H9 (cell line): ENCODE measurements at regions not wholly inside any gene's neighbourhood (a gene's known extent, or its start where the extent isn't known, plus 50 kb on each side); places are given as distances from the start of the nearest gene placed in this dataset.
A peak's percentile ranks its signal among the peaks of the same experiment; 100 is the strongest.

Experiments
- DNase-seq: peaks from one replicate; pipeline ENCODE4 v3.0.0-alpha.2; 2017
- H2AFZ ChIP-seq: one replicate; pipeline ENCODE4 v1.6.1; 2013; ENCODE audit warnings: mild to moderate bottlenecking, low read length, control low read depth, moderate library complexity
- H2AK5ac ChIP-seq: 2 replicates; pipeline ENCODE4 v1.6.1; 2013; ENCODE audit warnings: low read length, control low read depth, mixed read lengths; ENCODE audit not compliant: insufficient read length
- H2BK120ac ChIP-seq: one replicate; pipeline ENCODE4 v1.6.1; 2013; ENCODE audit warnings: low read depth, mild to moderate bottlenecking, low read length, control low read depth, inconsistent platforms; ENCODE audit not compliant: poor library complexity, severe bottlenecking
- H2BK12ac ChIP-seq: 2 replicates; pipeline ENCODE4 v1.6.1; 2013; ENCODE audit warnings: low read length, control low read depth, mixed read lengths, low read depth; ENCODE audit not compliant: insufficient read length
- H2BK15ac ChIP-seq: 2 replicates; pipeline ENCODE4 v1.6.1; 2013; ENCODE audit warnings: low read depth, low read length, control low read depth
- H2BK20ac ChIP-seq: one replicate; pipeline ENCODE4 v1.6.1; 2013; ENCODE audit warnings: low read depth, mild to moderate bottlenecking, low read length, control low read depth, inconsistent platforms; ENCODE audit not compliant: poor library complexity, severe bottlenecking
- H2BK5ac ChIP-seq: 2 replicates; pipeline ENCODE4 v1.6.1; 2013; ENCODE audit warnings: low read length, control low read depth, mixed read lengths; ENCODE audit not compliant: insufficient read length
- H3K14ac ChIP-seq: 2 replicates; pipeline ENCODE4 v1.6.1; 2013; ENCODE audit warnings: low read length, control low read depth; ENCODE audit not compliant: insufficient read depth
- H3K18ac ChIP-seq: 2 replicates; pipeline ENCODE4 v1.6.1; 2013; ENCODE audit warnings: low read depth, mild to moderate bottlenecking, mixed read lengths, low read length, control low read depth; ENCODE audit not compliant: insufficient read length
- H3K23ac ChIP-seq: 2 replicates; pipeline ENCODE4 v1.6.1; 2013; ENCODE audit warnings: low read length, control low read depth, mixed read lengths, low read depth; ENCODE audit not compliant: insufficient read length
- H3K23me2 ChIP-seq: 2 replicates; pipeline ENCODE4 v1.6.1; 2013; ENCODE audit warnings: low read depth, mild to moderate bottlenecking, mixed read lengths, low read length, control low read depth; ENCODE audit not compliant: insufficient read length, poor library complexity, severe bottlenecking
- H3K27ac ChIP-seq: 2 replicates; pipeline ENCODE4 v1.5.1; 2013; ENCODE audit warnings: low read length, control low read depth, mixed read lengths, low read depth; ENCODE audit not compliant: insufficient read length
- H3K27me3 ChIP-seq: 2 replicates; pipeline ENCODE4 v1.6.1; 2013; ENCODE audit warnings: low read length, control low read depth, inconsistent platforms; ENCODE audit not compliant: insufficient read depth
- H3K4ac ChIP-seq: 2 replicates; pipeline ENCODE4 v1.6.1; 2013; ENCODE audit warnings: low read depth, mild to moderate bottlenecking, control low read depth, inconsistent platforms, low read length, moderate library complexity
- H3K4me1 ChIP-seq: 2 replicates; pipeline ENCODE4 v1.6.1; 2013; ENCODE audit warnings: low read length, control low read depth, inconsistent platforms; ENCODE audit not compliant: insufficient read depth
- H3K4me2 ChIP-seq: 2 replicates; pipeline ENCODE4 v1.6.1; 2013; ENCODE audit warnings: low read length, control low read depth, mixed read lengths; ENCODE audit not compliant: insufficient read length, insufficient read depth
- H3K56ac ChIP-seq: 2 replicates; pipeline ENCODE4 v1.6.1; 2013; ENCODE audit warnings: low read depth, mild to moderate bottlenecking, mixed read lengths, low read length, control low read depth; ENCODE audit not compliant: insufficient read length
- H3K79me1 ChIP-seq: 2 replicates; pipeline ENCODE4 v1.6.1; 2013; ENCODE audit warnings: low read depth, mild to moderate bottlenecking, moderate library complexity, low read length, control low read depth, inconsistent platforms; ENCODE audit not compliant: insufficient read depth, poor library complexity, severe bottlenecking
- H3K79me2 ChIP-seq: 2 replicates; pipeline ENCODE4 v1.6.1; 2013; ENCODE audit warnings: low read length, control low read depth, inconsistent platforms; ENCODE audit not compliant: insufficient read depth
- H3K9ac ChIP-seq: 2 replicates; pipeline ENCODE4 v1.6.1; 2013; ENCODE audit warnings: low read length, control low read depth, mixed read lengths; ENCODE audit not compliant: insufficient read length; ENCODE audit errors: extremely low read depth
- H3K9me3 ChIP-seq: one replicate; pipeline ENCODE4 v1.6.1; 2013; ENCODE audit warnings: low read depth, low read length, inconsistent platforms; ENCODE audit not compliant: control insufficient read depth
- H3T11ph ChIP-seq: one replicate; pipeline ENCODE4 v1.6.1; 2013; ENCODE audit warnings: mild to moderate bottlenecking, low read length, control low read depth, inconsistent platforms
- H4K20me1 ChIP-seq: one replicate; pipeline ENCODE4 v1.6.1; 2013; ENCODE audit not compliant: control insufficient read depth, insufficient read length, insufficient read depth
- H4K5ac ChIP-seq: 2 replicates; pipeline ENCODE4 v1.6.1; 2013; ENCODE audit warnings: low read depth, mild to moderate bottlenecking, mixed read lengths, low read length, control low read depth; ENCODE audit not compliant: insufficient read length
- H4K8ac ChIP-seq: replicated peaks from 2 replicates; pipeline ENCODE4 v1.6.1; 2013; ENCODE audit warnings: low read length, control low read depth, mixed read lengths, low read depth; ENCODE audit not compliant: insufficient read length
- H4K91ac ChIP-seq: 2 replicates; pipeline ENCODE4 v1.6.1; 2013; ENCODE audit warnings: low read depth, mild to moderate bottlenecking, moderate library complexity, mixed read lengths, low read length, control low read depth; ENCODE audit not compliant: insufficient read length
- H3K27ac Mint-ChIP-seq, 3 experiments: 2 replicates in 2 of 3; 3 replicates in 1 of 3; pipeline ENCODE4 v1.8.0; 2020 to 2021; ENCODE audit warnings: mixed read lengths in 3 of 3, mild to moderate bottlenecking in 1 of 3, moderate library complexity in 1 of 3
- H3K27me3 Mint-ChIP-seq: 2 replicates; pipeline ENCODE4 v1.8.0; 2021; ENCODE audit warnings: low read depth, mild to moderate bottlenecking, moderate library complexity, mixed read lengths
- H3K36me3 Mint-ChIP-seq, 3 experiments: 2 replicates in 2 of 3; 3 replicates in 1 of 3; pipeline ENCODE4 v1.8.0; 2020 to 2021; ENCODE audit warnings: low read depth in 3 of 3, mixed read lengths in 3 of 3; ENCODE audit not compliant: insufficient read depth in 1 of 3
- H3K4me1 Mint-ChIP-seq, 2 experiments: 2 replicates each; pipeline ENCODE4 v1.8.0; 2020; ENCODE audit warnings: mixed read lengths in 2 of 2
- H3K4me3 Mint-ChIP-seq, 2 experiments: 2 replicates in 1 of 2; 3 replicates in 1 of 2; pipeline ENCODE4 v1.8.0; 2020 to 2021; ENCODE audit warnings: mild to moderate bottlenecking in 2 of 2, mixed read lengths in 2 of 2, moderate library complexity in 1 of 2
- H3K9me3 Mint-ChIP-seq, 2 experiments: 2 replicates in 1 of 2; 3 replicates in 1 of 2; pipeline ENCODE4 v1.8.0; 2020; ENCODE audit warnings: mild to moderate bottlenecking in 2 of 2, mixed read lengths in 2 of 2, moderate library complexity in 1 of 2
- CTCF ChIP-seq: fragments of 200-600 bp; sonication (generic); conservative IDR thresholded peaks from 3 replicates; pipeline ENCODE4 v1.8.0; 2021; ENCODE audit warnings: antibody characterized with exemption, mild to moderate bottlenecking
- WGBS: extraction: QIAGEN DNeasy Blood & Tissue Kit; methylation state at CpG from one replicate; pipeline ENCODE4 v1.1.7; 2013; ENCODE audit warnings: missing lambda C conversion rate, low lambda C conversion rate, mixed read lengths; ENCODE audit not compliant: insufficient read length; ENCODE audit errors: extremely low coverage; 5-methylcytosine and 5-hydroxymethylcytosine counted together

DNA sequence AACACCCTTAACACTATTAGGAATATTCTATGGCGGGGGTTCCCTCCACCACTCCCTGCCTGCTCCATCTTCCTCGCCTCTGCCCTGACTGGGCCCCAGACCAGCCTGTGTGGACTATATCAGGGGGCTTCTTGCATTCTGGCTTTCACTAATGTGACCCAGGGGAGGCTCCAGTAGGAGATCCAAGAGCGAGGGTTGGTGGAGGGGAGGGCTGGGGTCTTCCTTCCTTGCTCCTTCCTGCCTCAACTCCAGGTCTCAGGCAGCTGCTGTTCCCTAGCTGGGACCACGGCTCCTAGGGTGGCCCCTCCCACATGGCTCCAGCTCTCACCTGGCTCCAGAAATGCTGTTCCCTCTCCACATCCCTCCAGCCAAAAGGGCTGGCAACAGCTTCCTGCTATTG, 257.4 kb downstream of the MATN1 start:
- Histone ChIP-seq H3K4ac (no peak overlapping the region), H3K4me1 (no peaks in the 10 kb centered on the region), H3K56ac (no peak overlapping the region), H4K8ac (no peak overlapping the region), H3K79me1 (no peaks in the 10 kb centered on the region), H3K23ac (no peak overlapping the region), H3K14ac (no peak overlapping the region), H2AK5ac (no peak overlapping the region), H2AFZ (no peak overlapping the region), H3K9ac (no peak overlapping the region), H3K23me2 (peaks cover 3% of the 10 kb centered on the region), H3T11ph (no peak overlapping the region), H2BK15ac (no peak overlapping the region), H3K9me3 (no peaks in the 10 kb centered on the region), H3K4me2 (no peak overlapping the region), H3K79me2 (no peaks in the 10 kb centered on the region), H2BK120ac (no peak overlapping the region), H2BK5ac (no peak overlapping the region), H2BK12ac (no peak overlapping the region), H3K27ac (no peak overlapping the region), H4K5ac (no peak overlapping the region), H3K18ac (no peak overlapping the region), H4K91ac (no peak overlapping the region), H4K20me1 (no peaks in the 10 kb centered on the region), H2BK20ac (no peak overlapping the region), H3K27me3 (no peaks in the 10 kb centered on the region)
- Mint-ChIP-seq H3K27me3 (peaks cover under 1% of the 10 kb centered on the region), H3K4me3 (no peak overlapping the region), H3K4me1 (no peaks in the 10 kb centered on the region), H3K9me3 (no peaks in the 10 kb centered on the region), H3K36me3 (no peaks in the 10 kb centered on the region; a peak in 1 of 7 replicates), H3K27ac (peak overlapping the region in 1 of 3 experiments; percentile 92; a peak in 1 of 7 replicates)
- no CpG with 5 or more reads among the region's 4 CpGs for WGBS
- DNase-seq: no peak
- TF ChIP-seq CTCF: no peak
